ENCODE measurements at regions not wholly inside any gene's neighbourhood (a gene's known extent, or its start where the extent isn't known, plus 50 kb on each side); places are given as distances from the start of the nearest gene placed in this dataset.
"Not testable (repeated sequence)": the region's sequence is repeated elsewhere in the genome, so short reads cannot be mapped to it uniquely, and the experiment has no call there.

DNA sequence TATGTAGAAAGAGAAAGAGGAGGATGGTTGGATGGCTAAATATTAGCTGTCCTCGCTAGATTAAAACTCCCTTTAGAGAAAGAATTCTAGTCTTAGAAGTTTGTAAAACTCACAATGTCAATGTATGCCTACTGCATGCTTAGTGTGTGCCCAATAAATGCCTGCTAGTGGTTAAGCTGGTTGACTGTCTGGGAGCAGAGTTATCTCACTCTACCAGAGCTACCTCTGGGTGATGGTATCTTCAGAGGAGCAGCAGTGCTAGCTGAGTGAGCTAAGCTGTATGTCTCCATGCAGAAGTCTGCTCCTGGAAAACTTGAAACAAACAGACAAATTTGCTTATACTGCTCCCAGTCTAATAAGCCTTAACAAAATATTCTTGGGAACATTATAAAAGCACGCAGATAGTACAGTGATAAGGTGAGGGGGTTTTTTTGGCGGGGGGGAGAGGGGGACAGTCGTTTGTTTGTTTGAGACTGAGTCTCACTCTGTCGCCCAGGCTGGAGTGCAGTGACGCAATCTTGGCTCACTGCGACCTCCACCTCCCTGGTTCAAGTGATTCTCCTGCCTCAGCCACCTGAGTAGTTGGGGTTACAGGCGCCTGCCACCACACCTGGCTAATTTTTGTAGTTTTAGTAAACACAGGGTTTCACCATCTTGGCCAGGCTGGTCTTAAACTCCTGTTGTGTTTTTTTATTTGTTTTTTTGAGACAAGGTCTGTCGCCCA lies 202.8 kb upstream of the TSC22D1 start:
- DNase-seq = no peak

DNA sequence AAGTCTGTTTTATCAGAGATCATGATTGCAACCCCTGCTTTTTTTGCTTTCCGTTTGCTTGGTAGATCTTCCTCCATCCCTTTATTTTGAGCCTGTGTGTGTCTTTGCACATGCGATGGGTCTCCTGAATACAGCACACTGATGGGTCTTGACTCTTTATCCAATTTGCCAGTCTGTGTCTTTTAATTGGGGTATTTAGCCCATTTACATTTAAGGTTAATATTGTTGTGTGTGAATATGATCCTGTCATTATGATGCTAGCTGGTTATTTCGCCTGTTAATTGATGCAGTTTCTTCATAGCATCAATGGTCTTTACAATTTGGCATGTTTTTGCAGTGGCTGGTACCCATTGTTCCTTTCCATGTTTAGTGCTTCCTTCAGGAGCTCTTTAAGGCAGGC lies 199.2 kb upstream of the TSC22D1 start:
- DNase-seq = not testable (repeated sequence)

DNA sequence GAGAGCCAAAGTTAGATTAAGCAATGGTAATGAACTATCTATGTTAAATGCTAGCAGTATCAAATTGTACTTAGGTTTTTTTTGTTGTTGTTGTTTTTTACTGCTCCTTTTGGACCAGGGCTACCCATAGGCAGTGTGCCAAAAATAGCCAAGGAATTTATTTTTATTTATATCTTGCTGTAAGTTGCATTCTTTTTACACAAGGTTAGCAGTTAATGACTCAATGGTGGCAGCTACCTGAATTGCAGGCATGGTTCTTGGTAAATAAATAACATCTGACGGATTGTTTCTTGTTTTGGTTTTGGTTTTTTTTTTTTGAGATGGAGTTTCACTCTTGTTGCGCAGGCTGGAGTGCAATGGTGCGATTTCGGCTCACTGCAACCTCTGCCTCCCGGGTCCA lies 194.8 kb upstream of the TSC22D1 start:
- DNase-seq = no peak

DNA sequence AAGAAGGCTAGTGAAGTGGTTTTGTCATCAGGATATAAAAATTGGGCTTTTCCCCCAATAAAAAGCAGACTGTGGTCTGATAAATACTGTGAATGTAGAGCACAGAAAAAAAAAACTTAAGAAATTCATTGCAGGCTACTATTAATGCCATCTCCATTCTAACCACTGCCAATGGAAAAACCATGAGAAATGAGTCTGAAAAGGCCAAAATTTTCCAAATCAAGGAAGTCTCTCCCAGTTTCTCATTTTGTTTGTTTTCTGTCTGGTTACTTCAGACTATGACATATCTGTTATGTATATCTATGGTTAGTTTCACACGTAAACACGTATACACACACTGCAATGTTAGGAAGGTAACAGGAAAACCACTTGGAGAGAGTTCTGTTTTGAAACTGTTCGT lies 193.6 kb upstream of the TSC22D1 start:
- DNase-seq = no peak

DNA sequence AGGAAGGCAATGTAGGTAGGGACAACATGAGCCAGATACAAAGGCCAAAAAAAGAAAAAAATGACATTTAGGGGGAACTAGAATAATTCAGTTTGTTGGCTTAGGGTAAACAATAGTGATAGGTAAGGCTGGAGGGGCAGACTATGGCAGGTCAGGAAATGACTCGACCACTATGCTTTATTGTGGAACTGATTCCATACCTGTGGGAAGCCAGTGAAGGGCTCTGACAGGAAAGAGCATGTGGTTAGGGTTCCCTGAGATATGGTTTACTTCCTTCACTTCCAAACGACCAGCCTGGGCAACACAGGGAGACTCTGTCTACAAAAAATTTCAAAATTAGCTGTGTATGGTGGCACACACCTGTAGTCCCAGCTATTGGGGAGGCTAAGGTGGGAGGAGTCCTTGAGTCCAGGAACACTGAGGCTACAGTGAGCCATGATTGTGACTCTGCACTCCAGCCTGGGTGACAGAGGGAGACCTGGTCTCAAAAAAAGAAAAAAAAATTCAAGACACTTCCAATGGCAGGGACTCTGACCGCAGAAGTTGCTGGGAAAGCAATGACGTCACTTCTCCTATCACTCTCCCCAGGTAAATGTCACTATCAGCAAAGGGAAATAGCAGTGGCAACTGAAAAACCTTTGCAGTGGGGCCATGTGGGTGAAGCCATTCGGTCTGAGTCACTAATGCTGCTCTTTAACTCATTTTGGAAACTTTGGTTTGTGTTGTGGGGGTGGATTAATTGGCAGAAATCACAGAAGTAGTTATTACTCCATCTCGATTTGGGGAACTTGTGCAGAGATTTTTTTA lies 192.8 kb upstream of the TSC22D1 start:
- DNase-seq = no peak

DNA sequence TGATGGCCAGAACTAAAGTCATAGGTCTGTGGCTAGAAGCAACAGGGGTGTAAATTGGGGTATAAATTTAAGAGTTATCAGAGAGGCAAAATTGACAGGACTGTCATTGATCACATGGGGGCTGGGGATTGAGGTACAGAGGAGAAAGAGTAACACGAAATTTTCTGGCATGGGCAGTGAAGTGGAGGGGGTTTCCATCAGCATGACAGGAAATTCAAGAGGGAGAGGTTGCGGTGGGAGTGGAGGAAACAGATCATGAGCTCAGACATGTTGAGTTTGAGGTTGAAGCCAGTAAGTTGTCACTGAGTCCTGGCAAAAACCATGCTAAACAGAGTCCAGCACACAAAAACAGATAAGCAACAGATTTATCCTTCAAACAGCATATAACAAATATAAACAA lies 192.1 kb upstream of the TSC22D1 start:
- no peak for DNase-seq

DNA sequence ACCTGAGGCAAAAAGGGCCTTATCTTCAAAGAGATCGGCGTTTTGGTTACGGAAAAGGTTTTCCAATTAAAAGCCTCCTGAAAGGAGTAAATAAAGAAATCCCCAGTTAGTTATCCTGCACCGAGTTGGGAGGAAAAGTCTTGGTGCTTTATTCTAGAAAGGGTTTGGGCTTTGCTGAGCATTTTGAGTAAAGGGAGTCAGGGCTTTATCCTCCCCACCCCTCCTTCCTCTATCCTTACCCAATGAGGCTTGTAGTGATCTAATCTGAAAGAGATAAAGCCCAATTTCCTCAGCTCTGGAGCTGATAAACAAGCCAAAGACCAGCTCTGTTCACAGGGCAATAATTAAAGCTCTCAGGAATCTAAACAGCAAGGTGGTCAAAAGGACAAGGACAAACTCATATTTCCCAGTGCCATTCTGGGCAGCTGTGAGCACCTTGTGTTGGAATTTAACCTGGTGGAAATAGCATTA lies 188.9 kb upstream of the TSC22D1 start:
- DNase-seq = no peak

DNA sequence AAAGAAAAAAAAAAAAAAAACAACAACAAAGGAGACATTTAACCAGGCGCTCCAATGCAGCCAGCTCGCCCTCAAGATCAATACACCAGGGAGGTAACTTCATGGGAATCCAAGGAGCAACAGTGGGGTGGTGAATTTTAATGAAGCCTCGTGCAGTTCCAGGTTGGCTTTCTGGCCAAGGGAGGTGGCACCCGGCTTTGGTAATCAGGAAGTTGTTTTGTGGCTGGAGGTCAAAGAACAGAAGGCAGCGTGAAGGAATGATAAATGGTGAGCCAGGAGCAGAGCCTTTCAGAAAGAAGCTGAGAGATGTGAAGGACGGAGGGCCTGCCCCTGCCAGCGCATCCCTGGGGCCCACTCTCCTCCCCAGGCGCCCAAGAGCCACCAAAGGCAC lies 188.2 kb upstream of the TSC22D1 start:
- no peak for DNase-seq

DNA sequence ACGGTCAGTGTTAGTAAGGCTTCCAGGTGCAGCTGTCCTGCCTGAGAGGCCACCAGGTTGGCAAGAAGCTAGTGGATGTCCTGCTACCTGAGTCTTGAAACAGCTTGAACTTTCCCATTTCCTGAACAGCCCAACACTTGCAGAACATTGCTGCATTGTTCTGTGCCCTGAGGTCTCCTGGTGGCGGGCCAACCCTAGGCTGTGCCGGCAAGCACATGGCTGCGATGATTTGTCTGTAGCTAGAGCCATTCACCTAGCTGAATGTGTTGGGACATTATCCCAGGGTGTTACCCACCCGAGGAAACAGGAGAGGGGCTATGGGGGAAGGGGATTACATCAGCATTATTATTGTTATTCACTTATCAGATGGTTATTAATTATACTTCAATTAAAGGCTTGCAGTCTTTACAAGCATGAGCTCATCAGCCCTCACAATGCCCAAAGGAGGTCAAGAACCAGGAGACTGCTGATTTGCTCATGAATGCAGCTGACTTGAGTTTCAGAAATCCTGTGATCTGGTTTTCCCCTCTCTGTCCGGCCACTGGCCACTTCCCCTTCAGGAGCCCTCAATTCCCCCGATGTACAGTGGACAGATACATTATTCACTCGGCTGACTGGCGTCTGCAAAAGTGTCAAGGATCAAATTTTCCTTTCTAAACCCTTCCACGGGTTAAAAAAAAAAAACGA lies 187.6 kb upstream of the TSC22D1 start:
- DNase-seq = no peak

DNA sequence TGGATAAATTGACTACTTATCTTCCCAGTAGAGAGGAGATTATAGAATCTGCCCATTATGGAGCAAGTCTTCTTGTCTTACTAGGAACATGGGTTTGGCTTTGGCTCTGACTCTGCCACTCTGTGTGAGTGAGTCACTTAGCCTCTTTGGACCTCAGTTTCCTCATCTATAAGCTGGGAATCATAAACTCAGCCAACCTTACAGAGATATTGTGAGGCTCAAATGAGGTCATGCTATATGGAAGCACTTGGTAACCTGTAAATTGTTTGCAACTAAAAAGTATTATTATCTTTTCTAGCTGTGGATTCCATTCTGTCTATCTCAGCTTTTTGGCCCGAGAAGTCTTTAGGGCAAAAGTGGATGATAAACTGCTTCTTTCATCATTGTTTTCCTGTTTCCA lies 186.8 kb upstream of the TSC22D1 start:
- no peak for DNase-seq

DNA sequence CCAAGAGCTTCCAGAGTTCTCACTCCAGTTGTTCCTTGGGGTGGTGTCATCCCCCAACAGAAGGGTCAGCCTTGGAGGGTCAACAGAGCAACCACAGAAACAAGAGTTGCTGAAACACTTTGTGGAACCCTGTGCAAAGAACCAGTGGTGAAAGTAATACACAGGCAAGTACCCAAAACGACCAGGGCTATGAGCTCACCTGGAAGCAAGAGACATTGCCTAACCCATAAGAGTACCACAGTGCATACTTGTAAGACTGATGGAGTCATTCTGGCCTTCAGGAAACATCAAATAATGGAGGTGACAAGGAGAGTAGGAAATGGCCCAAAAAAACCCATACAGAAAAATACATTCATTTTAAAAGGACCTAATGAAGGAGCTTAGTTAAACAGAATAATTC lies 184.3 kb upstream of the TSC22D1 start:
- DNase-seq = no peak

DNA sequence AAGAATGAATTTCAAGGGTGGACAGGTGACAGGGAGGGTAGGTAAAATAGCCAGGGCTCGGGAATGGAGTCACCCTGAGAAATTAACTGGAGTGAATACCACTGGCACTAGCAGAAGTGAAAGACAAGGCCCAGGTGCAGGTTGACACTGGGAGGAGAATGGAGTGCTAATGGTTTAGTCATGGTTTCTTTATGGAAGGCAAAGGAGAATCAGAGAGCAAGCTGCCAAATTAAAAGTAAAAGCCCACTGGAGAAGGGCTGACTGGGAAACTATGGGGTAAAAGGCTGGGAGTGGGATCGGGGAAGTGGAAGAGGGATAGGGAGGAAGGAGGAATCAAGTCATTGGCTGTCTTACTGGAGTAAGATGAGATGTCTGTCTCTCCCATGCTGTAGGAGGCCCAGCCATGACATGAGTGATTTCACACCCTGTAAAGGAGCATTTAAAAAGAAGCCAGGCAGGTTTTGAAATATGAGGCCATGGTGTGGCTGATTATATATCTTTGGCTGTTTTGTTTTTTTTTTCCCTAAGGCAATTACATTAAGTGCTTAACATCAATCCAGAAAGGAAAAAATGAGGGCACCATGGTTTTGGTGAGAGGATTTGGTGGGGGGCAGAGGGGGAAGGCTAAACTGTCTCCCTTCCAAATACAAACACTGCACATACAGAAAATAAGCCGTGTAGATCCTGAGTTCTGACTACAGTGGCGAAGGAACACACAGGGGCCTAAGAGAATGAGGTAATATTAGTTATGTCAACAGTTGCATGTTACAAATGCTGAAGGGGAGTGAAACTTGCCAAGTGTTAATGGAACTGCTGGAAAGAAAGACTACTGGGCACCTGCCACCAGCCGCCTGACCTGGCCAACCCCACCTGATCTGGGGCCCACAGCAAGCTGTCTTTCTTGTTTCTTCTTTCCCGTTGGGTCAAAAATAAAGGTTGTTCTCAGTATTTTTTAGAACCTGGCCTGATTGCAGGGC lies 183.5 kb upstream of the TSC22D1 start:
- DNase-seq = peak; percentile 48

DNA sequence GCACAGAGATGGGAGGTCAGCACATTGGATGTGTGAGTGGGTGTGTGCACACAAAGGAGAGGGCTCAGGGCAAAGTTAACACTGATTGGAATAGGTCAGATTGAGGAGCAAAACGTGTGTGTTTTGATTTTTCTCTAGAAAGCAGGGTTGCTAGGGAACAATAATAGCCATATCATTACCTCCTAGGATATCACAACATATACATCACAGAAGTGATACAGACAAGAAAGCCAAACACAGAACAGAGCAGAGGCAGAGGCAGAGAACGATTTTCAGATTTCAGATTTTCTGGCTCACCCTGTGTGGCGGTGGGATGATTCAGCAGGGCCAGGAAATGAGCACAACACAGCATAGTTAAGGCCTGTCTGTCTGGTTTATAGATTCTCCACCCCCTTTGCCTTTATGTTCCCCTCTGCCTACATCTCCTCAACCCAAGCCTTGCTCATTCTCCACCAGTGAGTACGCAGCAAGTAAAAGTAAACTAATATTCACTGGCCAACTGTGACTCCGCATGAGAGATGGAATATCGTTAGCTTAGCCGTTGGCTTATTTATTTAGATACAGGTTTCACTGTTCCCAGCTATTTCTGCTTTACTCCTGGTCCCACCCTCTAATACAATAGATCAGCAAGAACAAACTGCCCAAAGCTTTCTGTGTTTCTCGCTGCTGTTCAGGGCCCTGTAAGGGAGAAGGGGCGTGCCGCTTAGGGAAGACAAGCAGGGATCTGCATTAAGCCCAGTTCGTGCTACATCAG lies 182.7 kb upstream of the TSC22D1 start:
- DNase-seq = no peak

DNA sequence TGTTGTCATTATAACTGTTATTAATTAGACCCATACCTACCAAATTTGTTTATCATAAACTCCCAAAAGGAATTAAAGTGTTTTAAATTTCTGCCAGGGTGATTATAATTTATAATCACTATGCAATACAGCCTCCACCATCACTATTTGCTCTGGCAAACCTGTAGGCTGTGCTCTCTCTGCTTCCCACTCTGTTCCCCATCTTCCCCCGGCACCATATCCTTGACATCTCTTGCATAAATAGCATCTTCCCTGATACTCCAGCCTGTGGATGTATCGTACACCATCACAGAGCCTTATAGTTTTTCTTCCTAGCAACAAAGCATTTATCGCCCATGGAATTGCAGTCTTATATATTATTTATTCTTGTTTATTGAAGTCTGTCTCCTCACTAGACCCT lies 181.5 kb upstream of the TSC22D1 start:
- DNase-seq = no peak

DNA sequence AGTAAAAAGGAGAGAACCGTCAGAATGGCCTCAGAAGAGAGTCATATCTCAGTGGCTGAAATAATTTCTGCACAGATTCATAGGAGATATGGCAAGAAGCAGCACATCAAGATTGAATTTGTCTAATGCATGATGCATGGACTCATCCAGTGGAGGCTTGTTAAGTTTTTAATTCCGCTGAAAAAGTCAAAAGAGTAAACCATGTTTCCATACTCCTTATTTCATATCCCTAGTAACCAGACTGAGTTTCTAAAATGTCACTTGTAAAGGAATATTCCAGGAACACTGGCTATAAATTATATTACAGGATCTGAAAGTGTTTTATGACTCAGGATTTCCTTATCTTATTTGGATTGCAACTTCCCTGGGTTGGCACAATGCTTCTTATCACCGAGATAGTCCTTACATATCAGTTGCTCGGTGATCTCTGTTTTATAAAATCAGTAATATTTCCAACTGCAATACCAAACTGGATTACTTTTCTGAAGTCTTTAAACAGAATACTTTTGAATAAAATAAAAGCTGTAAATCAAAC lies 180.2 kb upstream of the TSC22D1 start:
- DNase-seq = no peak

DNA sequence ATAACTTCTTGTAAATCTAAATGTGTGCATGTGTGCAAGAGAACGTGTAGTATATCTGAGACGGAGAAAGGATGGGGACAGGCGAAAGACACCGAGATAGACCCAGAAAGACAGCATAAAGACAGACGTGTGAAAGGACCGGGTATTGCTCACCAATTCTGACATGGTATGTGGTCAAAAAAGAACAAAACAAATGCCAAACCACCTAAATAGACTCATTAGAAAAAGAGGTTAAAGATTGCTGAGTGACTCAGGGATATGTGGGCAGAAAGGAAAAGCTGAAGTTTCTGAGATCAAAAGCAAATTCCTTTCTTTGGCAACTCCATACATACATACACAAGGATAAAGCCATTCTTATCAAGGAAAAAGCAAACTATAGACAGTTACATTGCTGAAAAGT lies 179.7 kb upstream of the TSC22D1 start:
- no peak for DNase-seq

DNA sequence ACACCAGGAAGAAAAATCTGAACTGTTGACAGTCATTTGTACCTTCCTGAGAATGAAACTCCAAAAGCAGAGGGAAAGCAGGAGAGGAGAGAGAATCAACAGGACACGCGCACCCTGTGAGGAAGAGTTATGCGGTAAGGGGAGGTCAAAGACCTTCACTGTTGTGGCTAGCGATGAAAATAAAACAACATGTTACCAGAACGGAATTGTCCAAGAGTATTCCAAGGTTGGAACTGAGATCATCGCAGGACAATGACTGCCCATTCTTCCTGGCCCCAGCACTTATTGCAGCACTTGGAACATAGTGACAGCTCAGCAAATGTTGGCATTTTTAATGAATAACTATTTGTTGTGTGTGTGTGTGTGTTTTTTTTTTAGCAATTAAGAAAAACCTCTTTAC lies 176.0 kb upstream of the TSC22D1 start:
- no peak for DNase-seq

DNA sequence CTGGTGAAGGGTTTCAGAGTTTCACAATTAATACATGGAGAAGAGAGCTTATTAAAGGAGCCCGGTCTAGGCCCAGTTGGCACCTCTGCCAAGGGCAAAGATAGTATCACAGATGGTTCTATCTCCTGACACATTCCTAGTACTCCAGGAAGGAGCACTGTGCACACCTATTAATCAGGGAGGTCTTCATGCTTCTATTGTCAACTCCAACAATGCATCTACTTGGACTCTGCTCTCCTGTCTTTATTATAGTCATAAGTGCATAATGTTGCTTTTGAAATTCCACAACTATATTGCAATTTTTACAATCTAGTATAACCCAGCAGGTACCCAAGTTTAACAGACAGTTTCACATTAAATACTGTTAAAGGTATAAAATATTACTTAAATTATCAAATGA lies 174.5 kb upstream of the TSC22D1 start:
- no peak for DNase-seq

DNA sequence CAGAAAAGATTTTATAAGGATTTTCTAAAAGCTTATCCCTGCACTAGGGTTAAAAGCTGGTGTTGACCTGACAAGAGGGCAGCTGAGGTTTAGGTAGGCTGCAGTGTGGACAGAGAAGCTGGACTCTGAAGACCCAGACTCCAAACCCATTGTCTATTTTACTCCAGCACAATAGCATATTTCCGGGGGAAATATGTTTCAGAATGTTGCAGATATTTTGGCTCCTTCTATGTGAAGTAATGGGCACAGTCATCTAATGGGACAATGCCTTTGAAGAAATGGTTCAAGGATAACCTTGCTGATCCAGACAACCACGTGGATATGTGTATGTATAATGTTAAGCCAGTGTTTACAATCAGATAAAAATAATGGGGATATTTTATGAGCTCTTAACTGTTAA lies 173.8 kb upstream of the TSC22D1 start:
- no peak for DNase-seq

DNA sequence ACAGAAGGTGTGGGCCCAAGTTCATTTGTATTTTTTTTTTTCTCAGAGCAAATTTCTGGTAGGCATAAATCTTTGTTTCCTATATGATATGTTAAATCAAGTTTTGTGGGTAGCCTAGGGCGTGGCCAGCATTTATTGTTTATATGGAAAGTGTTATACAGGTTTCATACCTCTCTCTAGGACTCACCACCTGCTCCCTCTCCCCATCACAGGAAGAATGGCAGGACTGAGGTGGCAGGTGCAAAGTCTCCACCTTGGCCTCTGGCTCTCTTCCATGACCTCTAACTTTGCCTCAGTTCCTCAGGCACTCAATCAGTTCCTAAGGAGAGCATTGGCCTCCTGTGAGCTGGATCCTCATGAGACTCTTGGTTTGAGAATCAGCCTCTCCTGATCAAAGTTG lies 172.3 kb upstream of the TSC22D1 start:
- no peak for DNase-seq

DNA sequence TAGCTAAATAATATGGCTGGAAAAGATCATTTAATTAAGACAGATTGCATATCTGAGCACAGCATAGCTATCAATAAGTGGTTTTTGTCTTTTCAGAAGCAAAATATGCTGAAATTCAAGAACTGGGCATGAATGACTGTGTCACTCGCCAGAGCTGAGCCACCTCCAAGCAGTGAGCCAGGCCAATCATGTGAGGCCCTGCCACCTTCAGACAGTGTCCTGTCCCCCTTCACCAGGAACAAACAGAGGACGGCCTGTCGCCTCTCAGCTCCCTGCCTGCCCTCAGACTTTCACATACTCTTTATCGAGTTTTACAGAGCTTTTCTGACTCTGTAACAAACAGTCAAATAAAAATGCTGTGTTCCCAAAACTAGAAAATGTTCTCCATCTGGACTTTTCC lies 171.0 kb upstream of the TSC22D1 start:
- DNase-seq = no peak

DNA sequence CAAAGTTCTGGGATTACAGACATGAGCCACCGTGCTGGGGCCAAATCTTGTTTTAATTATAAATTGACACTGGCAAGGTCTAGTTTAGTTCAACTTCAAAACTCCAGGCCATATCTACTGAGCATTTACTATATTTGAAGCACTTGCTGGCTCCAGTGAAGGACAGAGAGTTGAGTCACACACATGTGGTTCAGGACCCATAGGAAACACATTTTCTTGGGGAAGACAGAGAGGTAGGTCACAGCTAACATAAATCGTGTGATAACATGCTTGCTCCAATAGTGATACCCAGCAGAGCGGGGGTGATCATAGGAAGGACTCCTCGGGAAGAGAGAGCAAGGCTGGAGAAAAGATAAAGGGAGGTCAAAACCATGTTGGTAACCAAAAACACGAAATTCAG lies 170.6 kb upstream of the TSC22D1 start:
- DNase-seq = no peak

Measured in femur (tissue), 1 donor.